ENCODE measurements at regions not wholly inside any gene's neighbourhood (a gene's known extent, or its start where the extent isn't known, plus 50 kb on each side); places are given as distances from the start of the nearest gene placed in this dataset.

DNA sequence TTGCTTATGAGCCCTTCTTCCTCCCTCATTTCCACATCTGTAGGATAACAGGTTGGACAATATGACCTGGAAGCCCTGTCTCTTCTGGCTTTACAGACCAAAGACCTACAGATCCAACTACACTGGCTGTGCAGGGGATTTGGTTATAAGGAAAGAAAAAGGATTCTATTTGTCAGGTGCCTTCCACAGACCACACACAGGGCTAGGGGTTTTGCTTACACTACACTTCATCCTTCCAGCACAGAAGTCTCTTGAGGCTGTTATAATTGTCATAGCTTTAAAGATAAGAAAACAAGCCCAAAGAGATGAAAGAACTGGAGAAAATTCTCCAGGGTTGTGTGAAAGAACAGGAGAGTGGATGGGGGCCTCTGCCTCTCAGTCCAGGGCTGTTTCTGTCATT is 302.6 kb downstream of the MYCN start (continued):
- TF ChIP-seq, protein P1, sequence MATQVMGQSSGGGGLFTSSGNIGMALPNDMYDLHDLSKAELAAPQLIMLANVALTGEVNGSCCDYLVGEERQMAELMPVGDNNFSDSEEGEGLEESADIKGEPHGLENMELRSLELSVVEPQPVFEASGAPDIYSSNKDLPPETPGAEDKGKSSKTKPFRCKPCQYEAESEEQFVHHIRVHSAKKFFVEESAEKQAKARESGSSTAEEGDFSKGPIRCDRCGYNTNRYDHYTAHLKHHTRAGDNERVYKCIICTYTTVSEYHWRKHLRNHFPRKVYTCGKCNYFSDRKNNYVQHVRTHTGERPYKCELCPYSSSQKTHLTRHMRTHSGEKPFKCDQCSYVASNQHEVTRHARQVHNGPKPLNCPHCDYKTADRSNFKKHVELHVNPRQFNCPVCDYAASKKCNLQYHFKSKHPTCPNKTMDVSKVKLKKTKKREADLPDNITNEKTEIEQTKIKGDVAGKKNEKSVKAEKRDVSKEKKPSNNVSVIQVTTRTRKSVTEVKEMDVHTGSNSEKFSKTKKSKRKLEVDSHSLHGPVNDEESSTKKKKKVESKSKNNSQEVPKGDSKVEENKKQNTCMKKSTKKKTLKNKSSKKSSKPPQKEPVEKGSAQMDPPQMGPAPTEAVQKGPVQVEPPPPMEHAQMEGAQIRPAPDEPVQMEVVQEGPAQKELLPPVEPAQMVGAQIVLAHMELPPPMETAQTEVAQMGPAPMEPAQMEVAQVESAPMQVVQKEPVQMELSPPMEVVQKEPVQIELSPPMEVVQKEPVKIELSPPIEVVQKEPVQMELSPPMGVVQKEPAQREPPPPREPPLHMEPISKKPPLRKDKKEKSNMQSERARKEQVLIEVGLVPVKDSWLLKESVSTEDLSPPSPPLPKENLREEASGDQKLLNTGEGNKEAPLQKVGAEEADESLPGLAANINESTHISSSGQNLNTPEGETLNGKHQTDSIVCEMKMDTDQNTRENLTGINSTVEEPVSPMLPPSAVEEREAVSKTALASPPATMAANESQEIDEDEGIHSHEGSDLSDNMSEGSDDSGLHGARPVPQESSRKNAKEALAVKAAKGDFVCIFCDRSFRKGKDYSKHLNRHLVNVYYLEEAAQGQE (IDR thresholded peaks at IDR 0.05; ENCODE audit: low read depth, low read length), result no peak
- TF ChIP-seq MXI1 (IDR thresholded peaks at IDR 0.05; ENCODE audit: low read depth, low read length), result no peak
- no peak for TF ChIP-seq USF2 (IDR thresholded peaks at IDR 0.05; ENCODE audit: borderline replicate concordance, low read depth, low read length)

DNA sequence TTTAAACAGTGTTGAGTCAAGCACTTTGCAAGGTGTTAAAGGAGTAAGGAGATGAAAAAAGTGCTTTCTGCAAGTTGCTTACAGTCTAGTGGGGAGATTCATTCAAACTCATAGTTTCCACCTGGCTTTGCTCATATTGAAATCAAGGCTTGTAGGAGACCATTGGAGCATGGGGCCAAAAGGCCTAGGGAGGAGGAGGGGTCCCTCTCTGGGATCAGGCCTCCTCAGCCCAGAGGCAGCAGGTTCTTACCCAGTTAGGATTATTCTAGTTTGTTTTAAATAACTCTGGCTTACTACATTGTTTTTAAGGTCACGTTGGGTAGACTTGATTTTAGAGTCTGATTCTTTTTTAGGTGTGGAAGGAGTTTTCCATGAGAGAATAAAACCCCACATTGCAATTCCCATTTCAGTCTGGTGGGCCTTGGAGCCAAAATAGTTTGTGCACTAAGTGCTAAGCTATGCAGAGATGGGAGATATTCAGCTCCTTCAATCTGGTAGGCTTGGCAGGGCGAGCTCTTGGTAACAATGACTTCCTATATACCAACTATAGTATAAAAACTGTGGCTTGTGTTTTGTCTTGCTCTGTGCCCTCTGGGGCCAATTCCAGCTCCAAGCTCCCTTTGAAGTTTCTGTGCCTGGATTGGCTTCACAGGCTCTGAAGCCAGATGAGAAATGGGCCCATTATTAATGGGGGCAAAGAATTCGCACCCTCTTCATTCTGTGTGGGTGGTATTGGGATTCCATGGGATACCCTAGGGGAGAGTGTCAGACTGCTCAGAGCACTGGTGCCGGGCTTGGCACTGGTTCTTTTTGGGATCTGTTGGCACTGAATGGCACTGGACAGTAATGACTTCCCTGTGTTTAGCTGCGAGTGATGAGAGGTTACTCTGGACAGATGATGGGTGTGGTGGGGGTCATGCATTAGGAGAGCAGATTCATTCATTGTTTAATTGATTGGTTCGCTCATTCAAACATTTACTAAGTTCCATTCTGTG is 301.1 kb downstream of the MYCN start:
- no peak for TF ChIP-seq RXRA (IDR thresholded peaks at IDR 0.05; ENCODE audit: borderline replicate concordance, low read depth)
- no peak for TF ChIP-seq RAD21 (IDR thresholded peaks at IDR 0.05; ENCODE audit: low read length)
- no peak for DNase-seq
- Histone ChIP-seq H3K4me3 (ENCODE audit: low read depth in 2 of 2, low read length in 1 of 2) (no peak overlapping the region), H3K36me3 (replicated peaks in 1 of 2; ENCODE audit: control insufficient read depth in 1 of 2, insufficient read depth in 2 of 2, low read length in 1 of 2) (no peaks in the 10 kb centered on the region), H3F3A (replicated peaks; ENCODE audit: insufficient read depth) (no peaks in the 10 kb centered on the region), H3K9ac (no peak overlapping the region), H3K27ac (ENCODE audit: low read depth in 2 of 2, low read length in 1 of 2) (no peak overlapping the region), H3K4me1 (ENCODE audit: control insufficient read depth in 1 of 2, insufficient read depth in 2 of 2, low read depth in 1 of 2, low read length in 1 of 2) (no peaks in the 10 kb centered on the region; a peak in 1 of 4 replicates), H3K9me2 (no peaks in the 10 kb centered on the region), H3K27me3 (ENCODE audit: insufficient read depth) (no peaks in the 10 kb centered on the region), H3K9me3 (peaks cover 4% of the 10 kb centered on the region; the same call in 1 of the 2 replicates), H3K79me2 (ENCODE audit: insufficient read depth) (no peaks in the 10 kb centered on the region), H3K4me2 (no peak overlapping the region), H2AFZ (ENCODE audit: low read depth) (no peak overlapping the region), H4K20me1 (ENCODE audit: insufficient read depth) (no peaks in the 10 kb centered on the region)
- ChIA-PET CTCF (no interaction called here), POLR2A (no interaction called here)
- WGBS (ENCODE audit: low lambda C conversion rate), result 17% methylated on average over 6 of the region's 6 CpGs

- H3K9me3 ChIP-seq, result peaks cover 4% of the 10 kb centered on the region; the same call in 1 of the 2 replicates
- no peaks in the 10 kb centered on the region for H3K36me3 ChIP-seq (replicated peaks in 1 of 2; ENCODE audit: control insufficient read depth in 1 of 2, insufficient read depth in 2 of 2, low read length in 1 of 2)
- no peak overlapping the region for H3K27ac ChIP-seq (ENCODE audit: low read depth in 2 of 2, low read length in 1 of 2)
- H3K4me2 ChIP-seq, result no peak overlapping the region
- no peaks in the 10 kb centered on the region for H3K27me3 ChIP-seq (ENCODE audit: insufficient read depth)
- H3K9me2 ChIP-seq, result no peaks in the 10 kb centered on the region
- H2AFZ ChIP-seq (ENCODE audit: low read depth), result no peak overlapping the region
- no peaks in the 10 kb centered on the region for H4K20me1 ChIP-seq (ENCODE audit: insufficient read depth)
- no peaks in the 10 kb centered on the region for H3K4me1 ChIP-seq (ENCODE audit: control insufficient read depth in 1 of 2, insufficient read depth in 2 of 2, low read depth in 1 of 2, low read length in 1 of 2)
- ChIA-PET CTCF (no interaction called here), POLR2A (no interaction called here)
- no peak overlapping the region for H3K9ac ChIP-seq
- 18% methylated on average over 3 of the region's 3 CpGs for WGBS (ENCODE audit: low lambda C conversion rate)
- no peak for DNase-seq
- no peaks in the 10 kb centered on the region for H3K79me2 ChIP-seq (ENCODE audit: insufficient read depth)
- H3K4me3 ChIP-seq (ENCODE audit: low read depth in 2 of 2, low read length in 1 of 2), result no peak overlapping the region
- no peaks in the 10 kb centered on the region for H3F3A ChIP-seq (replicated peaks; ENCODE audit: insufficient read depth)
- TF ChIP-seq RFX5 (IDR thresholded peaks at IDR 0.05; ENCODE audit: low read length) (no peak), ZBTB33 (IDR thresholded peaks at IDR 0.05; ENCODE audit: borderline replicate concordance, low read depth) (no peak), JUND (IDR thresholded peaks at IDR 0.05) (no peak), TAF1 (IDR thresholded peaks at IDR 0.05; ENCODE audit: borderline replicate concordance, low read depth, low read length) (no peak)
- TF ChIP-seq, protein P2, sequence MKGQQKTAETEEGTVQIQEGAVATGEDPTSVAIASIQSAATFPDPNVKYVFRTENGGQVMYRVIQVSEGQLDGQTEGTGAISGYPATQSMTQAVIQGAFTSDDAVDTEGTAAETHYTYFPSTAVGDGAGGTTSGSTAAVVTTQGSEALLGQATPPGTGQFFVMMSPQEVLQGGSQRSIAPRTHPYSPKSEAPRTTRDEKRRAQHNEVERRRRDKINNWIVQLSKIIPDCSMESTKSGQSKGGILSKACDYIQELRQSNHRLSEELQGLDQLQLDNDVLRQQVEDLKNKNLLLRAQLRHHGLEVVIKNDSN (IDR thresholded peaks at IDR 0.05; ENCODE audit: borderline replicate concordance, low read depth), result no peak
- TF ChIP-seq, protein P1 (IDR thresholded peaks at IDR 0.05; ENCODE audit: low read depth, low read length), result no peak
Measured at GRCh38 chr2:16240402-16240801, 300.1 kb downstream of the MYCN start.
